K562 (cell line): ENCODE measurements at regions not wholly inside any gene's neighbourhood (a gene's known extent, or its start where the extent isn't known, plus 50 kb on each side); places are given as distances from the start of the nearest gene placed in this dataset.

ENCODE experiments used
- EZH2 ChIP-seq: IDR thresholded peaks from 2 replicates; pipeline ENCODE4 v1.6.1; 2012; ENCODE audit warnings: low read depth, mild to moderate bottlenecking, inconsistent platforms, low read length, borderline replicate concordance
- NR2C2 ChIP-seq, 2 experiments: fragments of 200-800 bp in 1 of 2; sonication (Bioruptor generic) in 1 of 2; sonication (generic) in 1 of 2; formaldehyde crosslinking in 1 of 2; IDR thresholded peaks; 2 replicates each; pipeline versions ENCODE4 v1.6.1 to v1.8.0; 2016 to 2022; ENCODE audit warnings: mild to moderate bottlenecking in 1 of 2, missing compliant biosample characterization in 1 of 2, missing genetic modification characterization in 1 of 2, missing genetic modification reagents in 1 of 2
- POLR2AphosphoS5 ChIP-seq: IDR thresholded peaks from 2 replicates; pipeline ENCODE4 v1.6.1; 2011; ENCODE audit warnings: mild to moderate bottlenecking, low read depth, low read length, moderate library complexity; ENCODE audit not compliant: control insufficient read depth, insufficient read depth
- SP1 ChIP-seq: sonication (generic); formaldehyde crosslinking; IDR thresholded peaks from 2 replicates; pipeline ENCODE4 v1.8.1; 2022; ENCODE audit warnings: mild to moderate bottlenecking, missing genetic modification reagents
- ZKSCAN8 ChIP-seq: fragments of 200-800 bp; sonication (Bioruptor generic); IDR thresholded peaks from 2 replicates; pipeline ENCODE4 v1.6.1; 2016; ENCODE audit warnings: missing genetic modification characterization, missing compliant biosample characterization
- TF ChIP-seq, protein P1 (sequence below): sonication (generic); formaldehyde crosslinking; IDR thresholded peaks from 2 replicates; pipeline ENCODE4 v1.8.0; 2022; ENCODE audit warnings: missing genetic modification reagents, mild to moderate bottlenecking, borderline replicate concordance

DNA sequence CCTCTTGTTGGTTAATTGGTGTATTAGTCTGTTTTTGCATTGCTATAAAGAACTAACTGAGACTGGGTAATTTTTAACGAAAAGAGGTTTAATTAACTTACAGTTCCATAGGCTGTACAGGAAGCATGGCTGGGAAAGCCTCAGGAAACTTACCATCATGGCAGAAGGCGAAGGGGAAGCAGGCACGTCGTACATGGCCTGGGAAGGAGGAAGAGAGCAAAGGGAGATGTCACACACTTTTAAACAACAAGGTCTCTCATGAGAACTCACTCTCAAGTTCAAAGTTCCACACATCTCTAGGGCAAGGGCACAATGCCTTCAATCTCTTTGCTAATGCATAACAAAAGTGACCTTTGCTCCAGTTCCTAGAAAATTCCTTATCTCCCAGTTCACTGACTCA lies 125.0 kb upstream of the IRX5 start:
- TF ChIP-seq POLR2AphosphoS5 = no peak
- TF ChIP-seq EZH2 = no peak
- TF ChIP-seq ZKSCAN8 (CRISPR knock-in tag) = no peak
- TF ChIP-seq, protein P1, sequence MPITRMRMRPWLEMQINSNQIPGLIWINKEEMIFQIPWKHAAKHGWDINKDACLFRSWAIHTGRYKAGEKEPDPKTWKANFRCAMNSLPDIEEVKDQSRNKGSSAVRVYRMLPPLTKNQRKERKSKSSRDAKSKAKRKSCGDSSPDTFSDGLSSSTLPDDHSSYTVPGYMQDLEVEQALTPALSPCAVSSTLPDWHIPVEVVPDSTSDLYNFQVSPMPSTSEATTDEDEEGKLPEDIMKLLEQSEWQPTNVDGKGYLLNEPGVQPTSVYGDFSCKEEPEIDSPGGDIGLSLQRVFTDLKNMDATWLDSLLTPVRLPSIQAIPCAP (CRISPR knock-in tag) = no peak
- TF ChIP-seq SP1 = no peak
- no peak for TF ChIP-seq NR2C2 (CRISPR knock-in tag; IDR thresholded peaks at IDR 0.05)
- TF ChIP-seq NR2C2 (tag; IDR thresholded peaks at IDR 0.05) = no peak
